Activated T-cell treated with anti-CD3 and anti-CD28 coated beads, Interleukin-2, amount 50 U/mL, for 1 hour (primary cell): ENCODE measurements at regions not wholly inside any gene's neighbourhood (a gene's known extent, or its start where the extent isn't known, plus 50 kb on each side); places are given as distances from the start of the nearest gene placed in this dataset.
A peak's percentile ranks its signal among the peaks of the same experiment; 100 is the strongest.

Experiments used
- DNase-seq: peaks from one replicate; pipeline ENCODE4 v3.0.0-alpha.2; 2020

DNA sequence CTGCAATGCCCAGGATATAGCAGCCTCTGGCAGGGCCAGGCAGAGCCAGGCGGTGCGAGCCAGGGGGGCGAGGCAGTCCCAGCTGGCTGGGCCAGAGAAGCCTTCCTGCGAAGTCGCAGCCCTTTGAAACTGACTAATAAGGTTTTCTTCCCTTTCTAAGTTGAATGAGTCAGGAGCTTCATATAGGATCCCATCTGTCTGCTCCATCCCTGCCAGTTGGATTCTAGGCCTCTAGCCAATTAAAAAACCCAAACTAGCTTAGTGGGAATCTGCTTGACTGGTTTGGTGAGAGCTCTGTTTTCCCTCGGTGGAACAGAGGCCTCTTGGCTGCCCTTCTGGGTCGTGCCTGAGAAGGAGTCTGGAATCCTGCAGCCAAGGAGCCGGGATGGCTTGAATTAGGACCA, 70.1 kb upstream of the RAPGEF1 start:
- no peak for DNase-seq

DNA sequence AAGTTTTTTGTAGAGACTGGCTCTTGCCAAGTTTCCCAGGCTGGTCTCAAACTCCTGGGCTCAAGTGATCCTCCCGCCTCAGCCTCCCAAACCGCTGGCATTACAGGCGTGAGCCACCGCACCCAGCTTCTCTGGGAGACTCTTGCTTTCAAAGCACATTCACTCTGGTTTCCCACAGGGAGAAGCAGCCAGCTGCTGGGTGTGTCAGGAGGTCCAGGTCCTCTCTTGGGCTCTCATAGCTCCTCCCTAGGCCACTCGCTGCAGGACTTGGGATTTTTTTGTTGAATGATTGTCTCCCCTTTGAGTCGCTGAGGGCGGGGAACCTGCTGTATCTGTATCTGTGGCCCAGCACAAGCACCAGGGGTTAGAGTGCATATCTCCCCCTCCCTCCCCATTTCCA, 68.4 kb upstream of the RAPGEF1 start:
- DNase-seq = no peak

DNA sequence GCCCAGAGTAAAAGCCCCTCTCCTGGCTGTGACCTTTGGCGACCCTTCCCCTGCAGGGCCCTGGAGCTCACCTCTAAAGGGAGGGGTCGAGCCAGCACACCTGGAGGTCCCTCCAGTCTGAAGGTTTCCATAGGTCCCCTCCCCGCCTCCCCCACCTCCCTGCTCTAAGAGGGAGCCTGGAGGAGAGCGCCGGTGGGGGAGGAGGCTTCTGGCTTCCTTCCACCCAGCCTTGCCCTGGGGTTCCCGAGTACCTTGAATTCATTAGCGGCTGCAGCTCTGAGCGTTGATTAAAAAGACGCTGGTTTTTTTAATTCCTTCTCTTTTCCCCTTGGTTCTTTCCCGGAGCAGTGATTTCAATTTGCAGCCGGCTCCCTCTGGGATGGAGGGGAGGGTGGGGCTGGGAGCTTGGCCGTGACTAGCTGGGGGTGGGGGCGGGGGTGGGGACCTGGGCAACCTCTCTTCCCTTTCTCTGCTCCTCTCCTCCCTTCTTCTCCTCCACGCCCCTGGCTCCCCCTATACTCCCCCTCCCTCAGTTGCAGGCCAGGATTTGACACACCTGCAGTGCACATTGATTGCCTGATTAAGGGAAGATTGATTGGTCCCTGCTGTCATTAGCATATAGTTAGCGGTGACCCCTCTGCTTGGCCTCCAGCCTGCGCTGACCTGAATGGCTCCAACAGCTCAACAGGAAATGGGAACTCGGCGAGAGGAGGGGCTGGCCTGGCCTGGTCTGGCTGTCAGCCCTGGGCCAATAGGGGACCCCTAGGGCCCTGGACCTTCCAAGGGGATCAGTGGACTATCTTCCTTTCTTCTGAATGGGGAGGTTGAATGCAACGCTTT, 67.5 kb upstream of the RAPGEF1 start:
- no peak for DNase-seq

DNA sequence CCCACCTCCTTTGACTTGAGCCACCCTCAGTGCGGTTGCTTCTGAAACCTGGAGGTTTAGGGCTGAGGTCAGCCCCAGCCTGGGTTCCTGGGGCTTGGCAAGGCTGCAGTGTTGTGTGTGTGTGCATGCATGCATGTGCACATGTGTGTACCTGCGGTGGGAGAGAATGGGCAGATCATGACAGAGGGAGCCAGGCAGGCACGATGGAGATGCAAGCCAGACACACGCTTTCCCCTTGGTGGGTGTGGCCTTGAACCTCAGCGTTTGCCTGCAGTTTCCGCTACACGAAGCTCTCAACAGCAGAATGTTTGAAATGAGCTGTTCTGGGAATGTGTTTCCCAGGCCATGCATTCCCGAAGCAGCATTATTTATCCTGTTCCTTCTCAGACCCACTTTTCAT, 65.9 kb upstream of the RAPGEF1 start:
- no peak for DNase-seq

DNA sequence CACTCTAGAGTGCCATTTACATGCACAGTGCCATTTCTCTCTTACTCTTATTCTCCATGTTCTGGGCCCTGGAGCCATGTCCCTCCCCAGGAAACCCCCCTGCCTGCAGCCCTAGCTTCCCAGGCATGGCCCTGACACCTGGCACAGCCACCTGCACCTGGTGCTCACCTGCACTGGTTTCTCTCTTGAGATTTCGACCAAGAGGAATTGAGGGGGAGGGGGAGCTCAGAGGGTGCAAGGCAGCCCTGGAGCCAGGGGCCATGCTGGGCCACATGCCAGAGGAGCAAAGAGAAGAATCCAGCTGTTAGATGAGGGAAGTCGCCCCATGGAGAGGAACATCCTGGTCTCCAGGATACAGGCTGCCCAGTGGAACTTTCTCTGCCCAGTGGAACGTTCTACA, 65.0 kb upstream of the RAPGEF1 start:
- no peak for DNase-seq

DNA sequence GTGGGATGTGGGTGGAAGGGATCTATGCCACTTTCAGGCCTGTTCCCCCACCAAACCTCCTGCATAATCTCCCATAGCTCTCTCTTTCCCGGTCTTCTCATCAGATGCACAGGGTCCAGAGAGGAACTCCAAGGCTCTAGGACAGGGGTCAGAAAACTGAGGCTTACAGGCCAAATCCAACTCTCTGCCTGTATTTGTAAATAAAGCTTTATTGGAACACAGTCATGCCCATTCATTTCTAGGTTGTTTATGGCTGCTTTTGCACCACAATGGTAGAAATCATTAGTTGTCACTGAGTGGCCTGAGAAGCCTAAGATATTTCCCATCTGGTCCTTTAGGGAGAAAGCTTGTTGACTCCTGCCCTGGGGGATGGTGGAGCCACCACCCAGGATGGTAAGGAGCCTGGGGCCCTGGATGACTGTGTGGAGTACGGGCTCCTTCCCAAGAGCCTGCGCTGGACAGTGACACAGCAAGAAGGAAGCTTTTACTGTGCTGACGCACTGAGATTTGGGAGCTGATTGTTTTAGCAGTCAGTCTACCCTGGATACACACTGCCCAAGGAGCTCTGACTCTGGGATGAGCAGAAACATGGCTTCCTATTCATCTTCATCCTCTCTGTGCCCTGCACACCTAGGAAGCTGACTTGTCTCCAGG, 64.0 kb upstream of the RAPGEF1 start:
- DNase-seq = no peak

DNA sequence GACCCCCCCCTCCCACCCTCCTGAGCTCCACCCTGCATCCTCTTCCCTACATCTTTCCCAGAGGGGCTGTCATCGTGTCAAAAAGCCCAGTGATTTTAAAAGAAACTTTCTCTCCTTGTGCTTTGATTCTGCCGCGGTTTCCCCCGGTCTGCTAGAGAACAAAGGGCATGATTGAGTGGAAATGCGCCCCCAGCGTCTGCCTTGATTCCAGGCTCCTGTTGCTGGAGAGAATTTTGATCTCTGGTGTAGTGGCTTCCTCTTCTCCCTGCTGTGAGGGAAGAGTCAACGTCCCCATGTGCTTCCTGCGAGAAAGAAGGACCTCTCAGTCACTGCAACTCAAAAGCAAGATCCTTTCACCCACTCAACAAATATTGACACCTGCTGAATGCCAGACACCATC, 61.9 kb upstream of the RAPGEF1 start:
- DNase-seq = no peak

DNA sequence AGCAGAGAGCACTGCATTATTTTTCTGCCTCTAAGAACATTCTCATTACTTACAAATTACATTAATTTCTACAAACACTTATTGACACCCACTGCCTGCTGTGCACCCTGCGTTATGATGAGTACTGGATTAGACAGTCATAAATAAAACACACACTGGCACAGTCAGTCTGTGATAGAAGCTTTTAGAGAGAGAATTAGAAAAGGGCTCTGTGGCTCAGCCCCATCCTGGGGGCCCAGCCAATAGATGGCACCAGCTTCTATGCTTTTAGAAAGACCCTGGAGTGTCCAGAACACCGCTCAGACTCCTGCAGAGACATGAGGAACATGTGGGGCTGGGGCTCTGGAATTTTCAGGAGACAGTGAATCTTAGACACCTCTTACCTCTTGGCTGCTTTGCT, 61.0 kb upstream of the RAPGEF1 start:
- no peak for DNase-seq

DNA sequence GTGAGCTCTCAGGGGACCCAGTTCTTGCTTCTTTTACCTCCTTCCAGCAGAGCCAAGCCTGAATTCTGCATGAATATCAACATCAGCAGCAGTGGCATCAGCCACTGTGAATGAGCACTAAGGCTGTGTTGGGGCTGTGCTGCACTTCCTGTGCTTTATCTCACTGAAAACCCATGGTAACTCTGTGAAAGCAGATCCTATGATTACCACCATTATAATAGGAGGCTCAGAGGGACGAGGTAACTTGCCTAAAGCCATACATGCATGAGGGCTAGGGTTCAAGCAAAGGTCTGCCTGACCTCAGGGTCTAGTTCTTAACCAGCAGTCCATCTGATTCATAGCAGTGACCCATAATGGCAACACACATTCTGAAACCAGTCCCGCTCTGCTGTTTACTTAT, 60.5 kb upstream of the RAPGEF1 start:
- no peak for DNase-seq

DNA sequence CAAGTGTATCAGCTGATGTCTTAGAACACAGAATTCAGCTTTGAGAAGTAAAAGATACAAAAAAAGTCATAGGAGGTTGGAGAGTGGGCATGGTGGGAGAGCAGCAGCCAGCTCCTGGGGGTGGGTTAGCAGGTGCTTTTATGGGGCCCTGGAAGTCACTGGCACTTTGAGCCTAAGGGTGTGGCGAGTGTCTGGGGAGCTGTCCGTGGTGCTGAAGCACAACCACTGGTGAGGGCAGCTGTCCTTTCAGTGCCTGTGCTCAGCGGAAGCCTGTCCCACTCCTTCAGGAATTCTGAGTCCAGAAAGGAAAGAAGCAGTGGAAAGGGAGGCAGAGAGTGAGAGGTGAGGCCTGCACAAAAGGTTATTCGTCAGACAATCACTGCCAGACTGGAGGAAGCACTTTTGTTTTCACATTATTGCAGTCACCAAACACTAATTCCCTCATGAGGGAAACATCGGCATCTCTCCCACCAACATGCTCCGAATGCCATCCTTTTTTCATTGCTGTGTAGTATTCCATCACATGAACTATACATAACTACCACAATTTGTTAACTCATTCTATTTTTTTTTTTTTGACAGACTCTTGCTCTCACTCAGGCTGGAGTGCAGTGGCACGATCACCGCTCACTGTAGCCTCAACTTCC, 59.4 kb upstream of the RAPGEF1 start:
- DNase-seq = peak; percentile 45

DNA sequence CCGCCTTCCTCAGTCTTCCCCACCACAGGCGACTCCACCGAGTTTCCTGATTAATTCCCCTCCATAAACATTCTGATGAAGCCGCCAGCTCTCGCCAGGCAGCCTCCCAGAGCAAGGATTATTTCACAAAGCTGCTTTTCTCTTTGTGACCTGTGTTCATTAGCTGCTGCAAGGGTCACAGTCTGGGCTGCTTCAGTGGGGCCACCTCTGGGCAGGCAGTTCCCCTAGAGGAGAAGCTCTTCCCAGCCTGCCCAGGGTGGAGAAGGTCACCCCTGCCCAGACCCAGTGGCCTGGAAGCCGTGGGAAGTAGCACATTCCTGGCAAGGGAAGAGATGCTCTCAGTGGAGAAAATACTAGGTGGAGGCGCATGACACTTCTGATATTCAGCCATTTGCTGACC, 58.4 kb upstream of the RAPGEF1 start:
- DNase-seq = no peak

DNA sequence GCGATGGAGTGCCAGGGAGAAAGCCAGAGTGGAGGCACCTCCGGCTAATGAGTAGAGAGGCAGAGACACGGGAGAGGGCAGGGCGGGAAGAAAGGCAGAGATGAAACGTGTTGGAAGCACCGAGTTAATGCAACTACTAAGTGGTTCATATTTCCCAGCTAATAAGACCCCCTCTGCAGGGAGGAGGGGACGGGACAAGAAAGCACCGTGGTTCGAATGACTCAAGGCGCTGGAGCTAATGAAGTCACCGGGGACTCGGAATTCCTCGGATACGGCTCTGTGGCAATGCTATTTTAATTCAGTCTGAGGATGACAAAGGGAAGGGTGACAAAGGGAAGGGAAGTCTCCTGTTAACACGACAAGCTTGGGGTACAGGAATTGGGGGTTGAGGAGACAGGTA, 54.5 kb upstream of the RAPGEF1 start:
- no peak for DNase-seq

DNA sequence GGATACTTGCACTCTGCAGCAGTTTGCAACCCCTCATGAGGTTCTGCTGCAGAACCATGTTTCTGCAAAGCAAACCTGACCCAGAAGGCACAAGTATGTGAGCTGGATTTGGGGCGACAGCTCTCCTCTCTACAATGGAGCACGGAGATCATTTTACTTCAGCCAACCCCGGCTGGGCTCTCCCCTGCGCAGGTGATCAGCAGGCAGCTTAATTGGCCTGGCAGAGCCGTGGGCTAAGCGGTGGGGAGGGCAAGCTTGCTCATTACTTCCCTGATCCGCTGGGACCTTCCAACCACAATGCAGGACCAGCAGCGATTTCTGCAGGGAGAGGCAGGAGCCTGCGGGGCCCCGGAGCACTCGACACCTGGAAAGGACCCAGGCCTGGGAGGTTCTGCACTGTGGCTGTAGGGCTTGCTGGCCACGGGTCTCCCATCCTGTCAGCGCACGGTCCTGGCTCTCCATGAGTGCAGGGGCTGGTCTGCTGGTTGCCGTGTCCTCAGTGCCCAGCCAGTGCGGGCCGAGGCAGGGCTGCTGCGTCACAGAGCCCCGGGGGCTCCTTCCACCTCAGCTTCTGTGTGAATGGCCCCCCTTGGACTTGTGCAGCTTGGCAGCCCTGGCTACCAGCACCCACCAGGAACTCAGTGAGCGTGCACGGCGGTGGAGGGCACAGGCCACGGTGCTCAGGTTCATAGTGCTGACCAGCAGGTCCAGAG, 51.8 kb upstream of the RAPGEF1 start:
- DNase-seq = no peak
